Keratinocyte (primary cell): ENCODE measurements at regions not wholly inside any gene's neighbourhood (a gene's known extent, or its start where the extent isn't known, plus 50 kb on each side); places are given as distances from the start of the nearest gene placed in this dataset.

Experiments
- DNase-seq: peaks from one replicate; pipeline ENCODE4 v3.0.0-alpha.2; 2011; ENCODE audit warnings: low read depth, missing footprints, low spot score
- FAIRE-seq: peaks from 2 replicates; lab custom pipeline; 2011; peaks lifted over from hg19 to GRCh38; lab: Jason Lieb, UNC
- H2AFZ ChIP-seq: 2 replicates; pipeline ENCODE4 v1.6.0; 2012; ENCODE audit warnings: low read length, control low read depth, inconsistent platforms; ENCODE audit not compliant: control insufficient read depth
- H3K27ac ChIP-seq: 2 replicates; pipeline ENCODE4 v1.5.1; 2011; ENCODE audit warnings: low read length; ENCODE audit not compliant: control insufficient read depth, insufficient read depth
- H3K27me3 ChIP-seq: 3 replicates; pipeline ENCODE4 v1.6.0; 2011; ENCODE audit warnings: low read length; ENCODE audit not compliant: control insufficient read depth, insufficient read depth; ENCODE audit errors: extremely low read depth
- H3K36me3 ChIP-seq, 2 experiments: 2 replicates in 1 of 2; 3 replicates in 1 of 2; pipeline ENCODE4 v1.5.1; 2011; ENCODE audit warnings: low read length in 2 of 2, mild to moderate bottlenecking in 1 of 2; ENCODE audit not compliant: control insufficient read depth in 2 of 2, insufficient read depth in 2 of 2; ENCODE audit errors: extremely low read depth in 1 of 2
- H3K4me1 ChIP-seq: 3 replicates; pipeline ENCODE4 v1.5.1; 2011; ENCODE audit warnings: low read length; ENCODE audit not compliant: control insufficient read depth, insufficient read depth; ENCODE audit errors: extremely low read depth
- H3K4me2 ChIP-seq: 3 replicates; pipeline ENCODE4 v1.6.0; 2011; ENCODE audit warnings: low read depth, low read length; ENCODE audit not compliant: control insufficient read depth, insufficient read depth; ENCODE audit errors: extremely low read depth
- H3K4me3 ChIP-seq, 3 experiments: fragments of 200-600 bp in 1 of 3; sonication (generic) in 1 of 3; 2 replicates in 2 of 3; 3 replicates in 1 of 3; pipeline ENCODE4 v1.5.1; 2011 to 2016; ENCODE audit warnings: low read length in 3 of 3, mild to moderate bottlenecking in 3 of 3, control low read depth in 2 of 3, inconsistent platforms in 1 of 3, low read depth in 1 of 3, mixed read lengths in 1 of 3, mixed run types in 1 of 3, moderate library complexity in 1 of 3; ENCODE audit not compliant: control insufficient read depth in 2 of 3, insufficient read depth in 2 of 3; ENCODE audit errors: extremely low read depth in 1 of 3
- H3K79me2 ChIP-seq: 2 replicates; pipeline ENCODE4 v1.6.0; 2012; ENCODE audit warnings: low read length; ENCODE audit not compliant: control insufficient read depth, insufficient read depth
- H3K9ac ChIP-seq: 3 replicates; pipeline ENCODE4 v1.6.0; 2011; ENCODE audit warnings: low read length; ENCODE audit not compliant: control insufficient read depth, insufficient read depth; ENCODE audit errors: extremely low read depth
- H3K9me1 ChIP-seq: 3 replicates; pipeline ENCODE4 v1.6.0; 2011; ENCODE audit warnings: low read length; ENCODE audit not compliant: control insufficient read depth, insufficient read depth; ENCODE audit errors: extremely low read depth
- H3K9me3 ChIP-seq: 2 replicates; pipeline ENCODE4 v1.5.1; 2012; ENCODE audit warnings: low read depth, low read length; ENCODE audit not compliant: control insufficient read depth
- H4K20me1 ChIP-seq: 3 replicates; pipeline ENCODE4 v1.6.0; 2011; ENCODE audit warnings: low read length; ENCODE audit not compliant: control insufficient read depth, insufficient read depth; ENCODE audit errors: extremely low read depth
- EZH2 ChIP-seq: IDR thresholded peaks from one replicate; pipeline ENCODE4 v1.6.1; 2012; ENCODE audit warnings: inconsistent platforms, mild to moderate bottlenecking, low read length, moderate library complexity
- dilution Hi-C: fragments of 300-500 bp; cut with MboI; formaldehyde crosslinking; loops from one replicate; pipeline ENCODE4 v1.7.0; 2020; ENCODE audit warnings: low sequenced_read_pairs; ENCODE audit not compliant: extremely low pct_ligation_motif_present
- TF ChIP-seq, protein P1 (sequence below), 3 experiments: IDR thresholded peaks in 1 of 3; conservative IDR thresholded peaks in 1 of 3; optimal IDR thresholded peaks in 1 of 3; 2 replicates in 2 of 3; 3 replicates in 1 of 3; pipeline versions ENCODE3 to v1.5.1; 2011; ENCODE audit warnings: low read length in 3 of 3, mild to moderate bottlenecking in 3 of 3, moderate library complexity in 2 of 3, control low read depth in 1 of 3, inconsistent platforms in 1 of 3; ENCODE audit not compliant: insufficient read depth in 2 of 3; ENCODE audit errors: extremely low read depth in 1 of 3

DNA sequence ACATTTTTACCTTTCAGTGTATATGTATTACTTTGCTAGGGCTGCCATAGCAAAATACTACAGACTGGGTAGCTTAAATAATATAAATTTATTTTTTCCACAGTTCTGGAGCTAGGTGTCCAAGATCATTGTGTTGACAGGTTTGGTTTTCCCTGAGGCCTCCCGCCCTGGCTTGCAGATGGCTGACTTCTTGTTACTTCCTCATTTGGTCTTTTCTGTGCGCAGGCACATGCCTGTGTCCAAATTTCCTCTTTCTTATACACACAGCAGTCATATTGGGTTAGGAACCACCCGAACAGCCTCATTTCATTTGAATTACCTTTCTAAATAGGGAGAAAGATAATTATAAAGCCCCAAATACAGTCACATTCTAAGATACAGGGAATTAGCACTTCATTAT lies 521.6 kb upstream of the SORCS1 start:
- Histone ChIP-seq H3K27me3 (no peaks in the 10 kb centered on the region), H3K79me2 (no peaks in the 10 kb centered on the region), H3K4me3 (no peak overlapping the region), H3K9ac (no peak overlapping the region), H2AFZ (no peak overlapping the region), H3K9me1 (no peaks in the 10 kb centered on the region), H3K27ac (no peak overlapping the region), H3K36me3 (no peaks in the 10 kb centered on the region), H3K4me1 (no peaks in the 10 kb centered on the region), H4K20me1 (no peaks in the 10 kb centered on the region), H3K4me2 (no peak overlapping the region), H3K9me3 (no peaks in the 10 kb centered on the region)
- dilution Hi-C loops, result no loop called here
- TF ChIP-seq, protein P1, sequence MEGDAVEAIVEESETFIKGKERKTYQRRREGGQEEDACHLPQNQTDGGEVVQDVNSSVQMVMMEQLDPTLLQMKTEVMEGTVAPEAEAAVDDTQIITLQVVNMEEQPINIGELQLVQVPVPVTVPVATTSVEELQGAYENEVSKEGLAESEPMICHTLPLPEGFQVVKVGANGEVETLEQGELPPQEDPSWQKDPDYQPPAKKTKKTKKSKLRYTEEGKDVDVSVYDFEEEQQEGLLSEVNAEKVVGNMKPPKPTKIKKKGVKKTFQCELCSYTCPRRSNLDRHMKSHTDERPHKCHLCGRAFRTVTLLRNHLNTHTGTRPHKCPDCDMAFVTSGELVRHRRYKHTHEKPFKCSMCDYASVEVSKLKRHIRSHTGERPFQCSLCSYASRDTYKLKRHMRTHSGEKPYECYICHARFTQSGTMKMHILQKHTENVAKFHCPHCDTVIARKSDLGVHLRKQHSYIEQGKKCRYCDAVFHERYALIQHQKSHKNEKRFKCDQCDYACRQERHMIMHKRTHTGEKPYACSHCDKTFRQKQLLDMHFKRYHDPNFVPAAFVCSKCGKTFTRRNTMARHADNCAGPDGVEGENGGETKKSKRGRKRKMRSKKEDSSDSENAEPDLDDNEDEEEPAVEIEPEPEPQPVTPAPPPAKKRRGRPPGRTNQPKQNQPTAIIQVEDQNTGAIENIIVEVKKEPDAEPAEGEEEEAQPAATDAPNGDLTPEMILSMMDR (optimal IDR thresholded peaks at IDR 0.05 in 1 of 3, IDR thresholded peaks at IDR 0.05 in 1 of 3, conservative IDR thresholded peaks at IDR 0.05 in 1 of 3; ENCODE audit: extremely low read depth in 1 of 3, insufficient read depth in 2 of 3, low read length in 3 of 3), result no peak
- no peak for TF ChIP-seq EZH2
- no peak for FAIRE-seq
- no peak for DNase-seq

DNA sequence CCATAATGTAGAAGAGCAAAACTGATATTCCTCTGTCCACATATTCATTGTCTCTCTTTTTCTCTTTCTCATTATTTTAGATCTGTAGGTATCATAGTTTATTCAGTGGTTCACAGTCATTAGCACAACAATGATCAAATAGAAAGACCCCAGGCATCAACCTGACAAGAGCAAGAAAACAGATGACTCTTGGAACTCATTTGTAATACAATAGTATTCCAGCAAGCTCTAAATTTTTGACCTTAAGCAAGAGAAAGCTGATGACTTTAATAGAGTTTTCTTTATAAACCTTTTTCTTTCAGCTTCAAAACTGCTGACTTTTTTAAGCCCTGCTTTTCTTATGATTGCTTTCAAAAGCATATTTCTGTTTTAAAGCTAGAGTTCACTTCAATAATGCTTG lies 507.5 kb upstream of the SORCS1 start:
- no peak overlapping the region for H3K9ac ChIP-seq
- TF ChIP-seq, protein P1 (optimal IDR thresholded peaks at IDR 0.05 in 1 of 3, IDR thresholded peaks at IDR 0.05 in 1 of 3, conservative IDR thresholded peaks at IDR 0.05 in 1 of 3; ENCODE audit: extremely low read depth in 1 of 3, insufficient read depth in 2 of 3, low read length in 3 of 3), result no peak
- TF ChIP-seq EZH2, result no peak

More for the DNA sequence above, 507.5 kb upstream of the SORCS1 start:
- dilution Hi-C loops, result no loop called here
- Histone ChIP-seq H3K4me3 (no peak overlapping the region), H2AFZ (no peak overlapping the region), H4K20me1 (no peaks in the 10 kb centered on the region), H3K4me2 (no peak overlapping the region), H3K27me3 (no peaks in the 10 kb centered on the region), H3K27ac (no peak overlapping the region), H3K9me1 (no peaks in the 10 kb centered on the region), H3K9me3 (peaks cover 2% of the 10 kb centered on the region), H3K36me3 (no peaks in the 10 kb centered on the region), H3K4me1 (no peaks in the 10 kb centered on the region), H3K79me2 (no peaks in the 10 kb centered on the region)
- DNase-seq (no peak), FAIRE-seq (no peak)
